ENCODE measurements at regions not wholly inside any gene's neighbourhood (a gene's known extent, or its start where the extent isn't known, plus 50 kb on each side); places are given as distances from the start of the nearest gene placed in this dataset.
A peak's percentile ranks its signal among the peaks of the same experiment; 100 is the strongest.

DNA sequence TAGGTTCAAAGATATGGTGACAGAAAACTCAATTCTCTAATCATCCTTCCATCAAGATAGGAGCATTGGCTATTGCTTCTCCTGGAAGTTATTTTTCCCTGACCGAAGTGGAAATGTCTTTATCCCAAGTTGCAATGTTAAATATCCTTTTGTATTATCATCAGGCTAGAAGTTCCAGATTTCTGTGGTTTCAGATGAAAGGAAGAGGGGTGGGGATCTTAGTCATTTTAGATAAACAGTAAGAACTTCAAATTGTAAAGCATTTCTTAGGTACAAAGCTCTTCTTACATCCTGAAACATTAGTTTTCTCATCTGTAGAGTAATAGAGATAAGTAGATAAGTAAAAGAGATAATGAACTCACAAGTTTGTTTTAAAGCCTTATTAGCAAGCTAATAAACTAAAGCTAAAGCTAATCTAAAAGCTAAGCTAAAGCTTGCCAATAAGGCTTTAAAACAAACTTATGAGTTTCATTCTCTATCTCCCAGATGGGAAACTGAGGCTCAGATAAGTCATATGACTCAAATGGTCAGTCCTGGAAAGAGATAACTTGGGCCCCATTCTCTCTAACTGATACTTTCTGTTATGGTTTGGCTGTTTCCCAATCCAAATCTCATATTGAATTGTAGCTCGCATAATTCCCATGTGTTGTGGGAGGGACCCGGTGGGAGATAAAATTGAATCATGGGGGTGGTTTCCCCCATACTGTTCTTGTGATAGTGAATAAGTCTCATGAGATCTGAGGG is 99.2 kb upstream of the KCNK2 start:
- intact Hi-C loops (cut with micrococcal nuclease) = no loop called here
- H3K36me3 ChIP-seq (ENCODE audit: low read depth, low read length) = no peaks in the 10 kb centered on the region
- peaks cover 14% of the 10 kb centered on the region for H3K4me1 ChIP-seq (ENCODE audit: insufficient read depth, low read length)
- no peak overlapping the region for H3K4me3 ChIP-seq (ENCODE audit: low read length)
- ATAC-seq (peak; percentile 94), DNase-seq (peak; percentile 79)
- no peaks in the 10 kb centered on the region for H3K9me3 ChIP-seq (ENCODE audit: low read length)
- no peaks in the 10 kb centered on the region for H4K20me1 ChIP-seq (ENCODE audit: low read length)
- no peaks in the 10 kb centered on the region for H3F3A ChIP-seq (ENCODE audit: low read length, unreplicated experiment)
- H3K4me2 ChIP-seq (ENCODE audit: low read length) = peak overlapping the region; percentile 17
- no peaks in the 10 kb centered on the region for H3K27me3 ChIP-seq (ENCODE audit: low read length)
- no peak overlapping the region for H3K9ac ChIP-seq (ENCODE audit: low read length)
- ChIA-PET POLR2A (ENCODE audit: unreplicated experiment) (no interaction called here), CTCF (interaction anchor here (0.8 kb wide), 1 partner anchor 540 kb away, joined by 3 read pairs; no protein-coding TSS in a partner anchor)
- H2AFZ ChIP-seq (ENCODE audit: low read length) = no peak overlapping the region
- H3K9me2 ChIP-seq (replicated peaks; ENCODE audit: low read length) = 0 out of 2 replicates have a peak, but pooled peaks cover 7% of the 10 kb centered on the region
- H3K27ac ChIP-seq (ENCODE audit: low read length) = no peak overlapping the region
- no peak for TF ChIP-seq EZH2phosphoT487 (IDR thresholded peaks at IDR 0.05; ENCODE audit: borderline replicate concordance, low read length)
- TF ChIP-seq, protein P1, sequence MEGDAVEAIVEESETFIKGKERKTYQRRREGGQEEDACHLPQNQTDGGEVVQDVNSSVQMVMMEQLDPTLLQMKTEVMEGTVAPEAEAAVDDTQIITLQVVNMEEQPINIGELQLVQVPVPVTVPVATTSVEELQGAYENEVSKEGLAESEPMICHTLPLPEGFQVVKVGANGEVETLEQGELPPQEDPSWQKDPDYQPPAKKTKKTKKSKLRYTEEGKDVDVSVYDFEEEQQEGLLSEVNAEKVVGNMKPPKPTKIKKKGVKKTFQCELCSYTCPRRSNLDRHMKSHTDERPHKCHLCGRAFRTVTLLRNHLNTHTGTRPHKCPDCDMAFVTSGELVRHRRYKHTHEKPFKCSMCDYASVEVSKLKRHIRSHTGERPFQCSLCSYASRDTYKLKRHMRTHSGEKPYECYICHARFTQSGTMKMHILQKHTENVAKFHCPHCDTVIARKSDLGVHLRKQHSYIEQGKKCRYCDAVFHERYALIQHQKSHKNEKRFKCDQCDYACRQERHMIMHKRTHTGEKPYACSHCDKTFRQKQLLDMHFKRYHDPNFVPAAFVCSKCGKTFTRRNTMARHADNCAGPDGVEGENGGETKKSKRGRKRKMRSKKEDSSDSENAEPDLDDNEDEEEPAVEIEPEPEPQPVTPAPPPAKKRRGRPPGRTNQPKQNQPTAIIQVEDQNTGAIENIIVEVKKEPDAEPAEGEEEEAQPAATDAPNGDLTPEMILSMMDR (conservative IDR thresholded peaks at IDR 0.05; ENCODE audit: low read depth, low read length) = no peak
- no peak for TF ChIP-seq EZH2 (IDR thresholded peaks at IDR 0.05; ENCODE audit: low read length, unreplicated experiment)
- no peaks in the 10 kb centered on the region for H3K79me2 ChIP-seq (ENCODE audit: low read length)
- BruUV-seq (replicated peaks) = no TSS peak

DNA sequence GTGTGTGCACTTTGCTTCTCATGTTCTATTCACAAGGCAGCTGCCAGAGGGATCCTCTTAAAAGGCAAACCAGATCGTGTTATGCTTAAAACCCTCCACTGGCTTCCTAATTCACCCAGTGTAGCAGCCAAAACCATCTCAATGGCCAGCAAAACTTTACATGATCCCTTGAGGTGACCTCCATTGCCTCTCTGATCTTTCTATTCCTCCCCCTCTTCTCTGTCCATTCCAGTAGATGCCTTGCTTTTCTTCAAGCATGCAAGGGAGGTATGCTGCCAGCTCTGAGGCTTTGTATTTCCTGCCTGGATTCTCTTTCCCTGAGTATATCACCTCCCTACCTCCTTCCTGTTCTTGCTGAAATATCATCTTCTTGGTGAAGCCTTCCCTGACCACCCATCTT is 93.2 kb upstream of the KCNK2 start:
- intact Hi-C loops (cut with micrococcal nuclease) = no loop called here
- Histone ChIP-seq H3K36me3 (ENCODE audit: low read depth, low read length) (no peaks in the 10 kb centered on the region), H3K9me2 (replicated peaks; ENCODE audit: low read length) (no peaks in the 10 kb centered on the region), H3K27me3 (ENCODE audit: low read length) (no peaks in the 10 kb centered on the region), H3K4me2 (ENCODE audit: low read length) (no peak overlapping the region), H2AFZ (ENCODE audit: low read length) (peak overlapping the region; percentile 18; the same call in 1 of the 2 replicates), H3K27ac (ENCODE audit: low read length) (no peak overlapping the region), H4K20me1 (ENCODE audit: low read length) (no peaks in the 10 kb centered on the region), H3K4me1 (ENCODE audit: insufficient read depth, low read length) (peaks cover 7% of the 10 kb centered on the region), H3K4me3 (ENCODE audit: low read length) (no peak overlapping the region), H3K9me3 (ENCODE audit: low read length) (no peaks in the 10 kb centered on the region), H3K9ac (ENCODE audit: low read length) (no peak overlapping the region), H3F3A (ENCODE audit: low read length, unreplicated experiment) (no peaks in the 10 kb centered on the region), H3K79me2 (ENCODE audit: low read length) (no peaks in the 10 kb centered on the region)
- POLR2A ChIA-PET (ENCODE audit: unreplicated experiment) = no interaction called here
- CTCF ChIA-PET = no interaction called here
- ATAC-seq (peak; percentile 31; the same call in 1 of the 2 replicates), DNase-seq (peak; percentile 31)
- no peak for TF ChIP-seq EZH2 (IDR thresholded peaks at IDR 0.05; ENCODE audit: low read length, unreplicated experiment)
- TF ChIP-seq, protein P1 (conservative IDR thresholded peaks at IDR 0.05; ENCODE audit: low read depth, low read length) = no peak
- no peak for TF ChIP-seq EZH2phosphoT487 (IDR thresholded peaks at IDR 0.05; ENCODE audit: borderline replicate concordance, low read length)
- no TSS peak for BruUV-seq (replicated peaks)

DNA sequence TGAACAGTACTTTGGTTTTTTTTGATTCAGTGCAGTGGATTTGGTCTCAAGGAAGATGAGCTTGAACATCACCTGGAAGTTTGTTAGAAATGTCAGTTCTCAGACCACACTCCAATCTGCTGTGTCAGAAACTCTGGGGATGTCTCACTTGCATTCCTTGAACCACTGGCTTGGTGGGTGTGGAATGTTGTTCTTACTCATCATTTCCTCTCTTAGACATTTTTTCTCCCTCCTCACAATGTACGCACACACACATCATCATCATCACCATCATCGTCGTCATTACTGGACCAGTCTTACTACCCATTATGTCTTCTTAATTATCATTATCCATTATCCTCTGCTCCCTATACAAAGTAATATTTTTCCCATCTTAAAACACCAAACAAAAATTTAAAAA is 91.9 kb upstream of the KCNK2 start:
- Histone ChIP-seq H4K20me1 (ENCODE audit: low read length) (no peaks in the 10 kb centered on the region), H3K4me2 (ENCODE audit: low read length) (no peak overlapping the region), H3K79me2 (ENCODE audit: low read length) (no peaks in the 10 kb centered on the region), H3K4me1 (ENCODE audit: insufficient read depth, low read length) (peaks cover 7% of the 10 kb centered on the region), H2AFZ (ENCODE audit: low read length) (no peak overlapping the region), H3K27ac (ENCODE audit: low read length) (no peak overlapping the region), H3K4me3 (ENCODE audit: low read length) (no peak overlapping the region), H3K9me3 (ENCODE audit: low read length) (no peaks in the 10 kb centered on the region), H3K36me3 (ENCODE audit: low read depth, low read length) (no peaks in the 10 kb centered on the region), H3F3A (ENCODE audit: low read length, unreplicated experiment) (no peaks in the 10 kb centered on the region), H3K9ac (ENCODE audit: low read length) (no peak overlapping the region), H3K27me3 (ENCODE audit: low read length) (no peaks in the 10 kb centered on the region), H3K9me2 (replicated peaks; ENCODE audit: low read length) (no peaks in the 10 kb centered on the region)
- peak; percentile 85 for DNase-seq
- TF ChIP-seq EZH2 (IDR thresholded peaks at IDR 0.05; ENCODE audit: low read length, unreplicated experiment) (no peak), EZH2phosphoT487 (IDR thresholded peaks at IDR 0.05; ENCODE audit: borderline replicate concordance, low read length) (no peak)
- TF ChIP-seq, protein P1 (conservative IDR thresholded peaks at IDR 0.05; ENCODE audit: low read depth, low read length) = no peak
- CTCF ChIA-PET = no interaction called here
- BruUV-seq (replicated peaks) = no TSS peak
- POLR2A ChIA-PET (ENCODE audit: unreplicated experiment) = no interaction called here
- ATAC-seq = peak; percentile 64
- intact Hi-C loops (cut with micrococcal nuclease) = no loop called here
